ENCODE measurements at regions not wholly inside any gene's neighbourhood (a gene's known extent, or its start where the extent isn't known, plus 50 kb on each side); places are given as distances from the start of the nearest gene placed in this dataset.
A peak's percentile ranks its signal among the peaks of the same experiment; 100 is the strongest.

- H3K4me3 Mint-ChIP-seq = no peak overlapping the region
- H3K9me3 Mint-ChIP-seq = no peaks in the 10 kb centered on the region
- H3K27me3 Mint-ChIP-seq = peaks cover 5% of the 10 kb centered on the region
- no peak overlapping the region for H3K27ac Mint-ChIP-seq
- no peaks in the 10 kb centered on the region for H3K36me3 Mint-ChIP-seq (ENCODE audit: low read depth)
- no peaks in the 10 kb centered on the region for H3K4me1 Mint-ChIP-seq (ENCODE audit: low read depth)
- intact Hi-C loops (cut with micrococcal nuclease) = no loop called here
These were observed 82.9 kb upstream of the SLC22A11 start for GRCh38 chr11:64472593-64473455.

GRCh38 chr11:64474680-64475079 lies 81.1 kb upstream of the SLC22A11 start:
- intact Hi-C loops (cut with micrococcal nuclease) = no loop called here
- Mint-ChIP-seq H3K4me1 (ENCODE audit: low read depth) (no peaks in the 10 kb centered on the region), H3K27ac (no peak overlapping the region), H3K36me3 (ENCODE audit: low read depth) (no peaks in the 10 kb centered on the region), H3K4me3 (no peak overlapping the region), H3K27me3 (peaks cover 8% of the 10 kb centered on the region), H3K9me3 (no peaks in the 10 kb centered on the region)

- no peaks in the 10 kb centered on the region for H3K36me3 Mint-ChIP-seq (ENCODE audit: low read depth)
- intact Hi-C loops (cut with micrococcal nuclease) = no loop called here
- peaks cover 8% of the 10 kb centered on the region for H3K27me3 Mint-ChIP-seq
- H3K4me3 Mint-ChIP-seq = no peak overlapping the region
- H3K9me3 Mint-ChIP-seq = no peaks in the 10 kb centered on the region
- H3K27ac Mint-ChIP-seq = no peak overlapping the region
- no peaks in the 10 kb centered on the region for H3K4me1 Mint-ChIP-seq (ENCODE audit: low read depth)
These were observed 80.6 kb upstream of the SLC22A11 start for GRCh38 chr11:64475145-64475544.

- no peak overlapping the region for H3K27ac Mint-ChIP-seq
- H3K27me3 Mint-ChIP-seq = peaks cover 6% of the 10 kb centered on the region
- no peaks in the 10 kb centered on the region for H3K9me3 Mint-ChIP-seq
- intact Hi-C loops (cut with micrococcal nuclease) = no loop called here
- H3K36me3 Mint-ChIP-seq (ENCODE audit: low read depth) = no peaks in the 10 kb centered on the region
- H3K4me1 Mint-ChIP-seq (ENCODE audit: low read depth) = no peaks in the 10 kb centered on the region
- H3K4me3 Mint-ChIP-seq = no peak overlapping the region
These were observed 78.9 kb upstream of the SLC22A11 start for GRCh38 chr11:64476881-64477280.

GRCh38 chr11:64477675-64478074 lies 78.1 kb upstream of the SLC22A11 start:
- Mint-ChIP-seq H3K4me1 (ENCODE audit: low read depth) (no peaks in the 10 kb centered on the region), H3K36me3 (ENCODE audit: low read depth) (no peaks in the 10 kb centered on the region), H3K27ac (no peak overlapping the region), H3K27me3 (peaks cover 6% of the 10 kb centered on the region), H3K4me3 (no peak overlapping the region), H3K9me3 (no peaks in the 10 kb centered on the region)
- intact Hi-C loops (cut with micrococcal nuclease) = no loop called here

- Mint-ChIP-seq H3K27ac (no peak overlapping the region), H3K4me1 (ENCODE audit: low read depth) (peaks cover 10% of the 10 kb centered on the region), H3K9me3 (no peaks in the 10 kb centered on the region), H3K36me3 (ENCODE audit: low read depth) (no peaks in the 10 kb centered on the region), H3K27me3 (peaks cover 11% of the 10 kb centered on the region), H3K4me3 (no peak overlapping the region)
- intact Hi-C loops (cut with micrococcal nuclease) = no loop called here
These were observed 73.2 kb upstream of the SLC22A11 start for GRCh38 chr11:64482588-64482987.

GRCh38 chr11:64484191-64485022 lies 71.3 kb upstream of the SLC22A11 start:
- H3K4me1 Mint-ChIP-seq (ENCODE audit: low read depth) = peaks cover 11% of the 10 kb centered on the region

GRCh38 chr11:64485074-64485473 lies 70.7 kb upstream of the SLC22A11 start:
- peak overlapping the region; percentile 18 for H3K27ac Mint-ChIP-seq
- H3K36me3 Mint-ChIP-seq (ENCODE audit: low read depth) = no peaks in the 10 kb centered on the region
- intact Hi-C loops (cut with micrococcal nuclease) = no loop called here
- peaks cover 13% of the 10 kb centered on the region for H3K27me3 Mint-ChIP-seq
- no peak overlapping the region for H3K4me3 Mint-ChIP-seq
- no peaks in the 10 kb centered on the region for H3K9me3 Mint-ChIP-seq
- peaks cover 18% of the 10 kb centered on the region for H3K4me1 Mint-ChIP-seq (ENCODE audit: low read depth)

More at GRCh38 chr11:64484191-64485022, 71.3 kb upstream of the SLC22A11 start:
- no peak overlapping the region for H3K4me3 Mint-ChIP-seq
- intact Hi-C loops (cut with micrococcal nuclease) = no loop called here
- H3K36me3 Mint-ChIP-seq (ENCODE audit: low read depth) = no peaks in the 10 kb centered on the region
- no peaks in the 10 kb centered on the region for H3K9me3 Mint-ChIP-seq
- H3K27me3 Mint-ChIP-seq = peaks cover 9% of the 10 kb centered on the region
- H3K27ac Mint-ChIP-seq = peak overlapping the region; percentile 18

- intact Hi-C loops (cut with micrococcal nuclease) = loop anchor here (5.0 kb wide), 1 partner anchor 162 kb away; no protein-coding TSS in a partner anchor
- peaks cover 31% of the 10 kb centered on the region for H3K4me1 Mint-ChIP-seq (ENCODE audit: low read depth)
- no peaks in the 10 kb centered on the region for H3K36me3 Mint-ChIP-seq (ENCODE audit: low read depth)
- no peak overlapping the region for H3K4me3 Mint-ChIP-seq
- H3K9me3 Mint-ChIP-seq = no peaks in the 10 kb centered on the region
- H3K27me3 Mint-ChIP-seq = peaks cover 13% of the 10 kb centered on the region
- H3K27ac Mint-ChIP-seq = no peak overlapping the region
These were observed 65.8 kb upstream of the SLC22A11 start for GRCh38 chr11:64489831-64490441.

- intact Hi-C loops (cut with micrococcal nuclease) = loop anchor here (5.0 kb wide), 1 partner anchor 162 kb away; no protein-coding TSS in a partner anchor
- H3K27ac Mint-ChIP-seq = no peak overlapping the region
- H3K36me3 Mint-ChIP-seq (ENCODE audit: low read depth) = no peaks in the 10 kb centered on the region
- H3K4me1 Mint-ChIP-seq (ENCODE audit: low read depth) = peaks cover 27% of the 10 kb centered on the region
- H3K27me3 Mint-ChIP-seq = peaks cover 8% of the 10 kb centered on the region
- H3K4me3 Mint-ChIP-seq = no peak overlapping the region
- H3K9me3 Mint-ChIP-seq = no peaks in the 10 kb centered on the region
These were observed 65.1 kb upstream of the SLC22A11 start for GRCh38 chr11:64490562-64491216.

- H3K27me3 Mint-ChIP-seq = peaks cover 6% of the 10 kb centered on the region
- no peaks in the 10 kb centered on the region for H3K9me3 Mint-ChIP-seq
- intact Hi-C loops (cut with micrococcal nuclease) = loop anchor here (5.0 kb wide), 1 partner anchor 160 kb away; no protein-coding TSS in a partner anchor
- H3K4me1 Mint-ChIP-seq (ENCODE audit: low read depth) = peaks cover 27% of the 10 kb centered on the region
- H3K27ac Mint-ChIP-seq = no peak overlapping the region
- no peaks in the 10 kb centered on the region for H3K36me3 Mint-ChIP-seq (ENCODE audit: low read depth)
- H3K4me3 Mint-ChIP-seq = no peak overlapping the region
These were observed 63.2 kb upstream of the SLC22A11 start for GRCh38 chr11:64492561-64492960.

GRCh38 chr11:64498136-64498535 lies 57.6 kb upstream of the SLC22A11 start:
- Mint-ChIP-seq H3K4me1 (ENCODE audit: low read depth) (peaks cover 21% of the 10 kb centered on the region), H3K4me3 (no peak overlapping the region), H3K27me3 (no peaks in the 10 kb centered on the region), H3K27ac (no peak overlapping the region), H3K9me3 (no peaks in the 10 kb centered on the region), H3K36me3 (ENCODE audit: low read depth) (no peaks in the 10 kb centered on the region)
- intact Hi-C loops (cut with micrococcal nuclease) = no loop called here

GRCh38 chr11:64499261-64500004 lies 56.3 kb upstream of the SLC22A11 start:
- Mint-ChIP-seq H3K27me3 (no peaks in the 10 kb centered on the region), H3K27ac (no peak overlapping the region), H3K9me3 (peaks cover 4% of the 10 kb centered on the region), H3K36me3 (ENCODE audit: low read depth) (peaks cover 2% of the 10 kb centered on the region), H3K4me1 (ENCODE audit: low read depth) (peaks cover 21% of the 10 kb centered on the region), H3K4me3 (no peak overlapping the region)
- intact Hi-C loops (cut with micrococcal nuclease) = no loop called here
